ENCODE measurements at regions not wholly inside any gene's neighbourhood (a gene's known extent, or its start where the extent isn't known, plus 50 kb on each side); places are given as distances from the start of the nearest gene placed in this dataset.

GRCh38 chrX:150226223-150226965 is 136.7 kb upstream of the MAMLD1 start:
- Mint-ChIP-seq H3K4me1 (ENCODE audit: low read depth, unreplicated experiment) (no peaks in the 10 kb centered on the region), H3K27ac (ENCODE audit: unreplicated experiment) (no peak overlapping the region), H3K36me3 (ENCODE audit: insufficient read depth, unreplicated experiment) (no peaks in the 10 kb centered on the region), H3K27me3 (ENCODE audit: unreplicated experiment) (peaks cover 61% of the 10 kb centered on the region), H3K9me3 (ENCODE audit: low read depth, unreplicated experiment) (no peaks in the 10 kb centered on the region), H3K4me3 (ENCODE audit: low read depth, unreplicated experiment) (no peak overlapping the region)
- BruUV-seq (replicated peaks), result no TSS peak
- CTCF ChIA-PET, result no interaction called here
- no peak for DNase-seq
- intact Hi-C loops (cut with micrococcal nuclease; ENCODE audit: unreplicated experiment), result no loop called here
- TF ChIP-seq CTCF (IDR thresholded peaks at IDR 0.05; ENCODE audit: unreplicated experiment), result no peak

DNA sequence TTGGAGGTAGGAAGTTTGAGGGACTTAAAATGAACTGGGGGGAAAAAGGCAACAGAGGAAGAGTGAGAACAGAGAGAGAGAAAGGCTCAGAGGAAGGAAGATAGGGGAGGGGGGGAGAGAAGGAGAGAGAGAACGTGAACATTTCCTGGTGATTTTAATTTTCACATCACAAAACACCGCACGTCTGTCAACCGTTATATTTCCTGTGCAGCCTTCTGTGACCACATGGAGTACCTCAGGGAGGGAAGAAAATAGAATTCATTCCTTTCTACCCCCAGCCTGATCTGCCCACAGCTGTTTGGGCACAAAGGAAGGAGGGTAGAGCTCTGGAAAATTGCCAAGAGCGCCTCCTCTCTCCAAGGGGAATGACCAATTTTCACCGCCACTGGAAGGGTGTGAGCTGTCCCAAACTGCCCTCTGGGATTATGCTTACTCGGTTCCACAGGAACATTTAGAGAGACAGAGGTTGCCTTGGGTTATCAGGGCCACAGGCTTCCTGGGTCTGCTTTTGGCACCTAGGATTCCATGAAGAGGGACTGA is 135.7 kb upstream of the MAMLD1 start:
- intact Hi-C loops (cut with micrococcal nuclease; ENCODE audit: unreplicated experiment), result no loop called here
- Mint-ChIP-seq H3K4me3 (ENCODE audit: low read depth, unreplicated experiment) (no peak overlapping the region), H3K27ac (ENCODE audit: unreplicated experiment) (no peak overlapping the region), H3K36me3 (ENCODE audit: insufficient read depth, unreplicated experiment) (no peaks in the 10 kb centered on the region), H3K27me3 (ENCODE audit: unreplicated experiment) (peaks cover 51% of the 10 kb centered on the region), H3K4me1 (ENCODE audit: low read depth, unreplicated experiment) (no peaks in the 10 kb centered on the region), H3K9me3 (ENCODE audit: low read depth, unreplicated experiment) (peaks cover 3% of the 10 kb centered on the region)
- DNase-seq, result no peak
- CTCF ChIA-PET, result no interaction called here
- BruUV-seq (replicated peaks), result no TSS peak
- no peak for TF ChIP-seq CTCF (IDR thresholded peaks at IDR 0.05; ENCODE audit: unreplicated experiment)

- intact Hi-C loops (cut with micrococcal nuclease; ENCODE audit: unreplicated experiment), result no loop called here
- BruUV-seq (replicated peaks), result no TSS peak
- peaks cover 45% of the 10 kb centered on the region for H3K27me3 Mint-ChIP-seq (ENCODE audit: unreplicated experiment)
- H3K9me3 Mint-ChIP-seq (ENCODE audit: low read depth, unreplicated experiment), result peaks cover 3% of the 10 kb centered on the region
- H3K27ac Mint-ChIP-seq (ENCODE audit: unreplicated experiment), result no peak overlapping the region
- CTCF ChIA-PET, result no interaction called here
- no peaks in the 10 kb centered on the region for H3K36me3 Mint-ChIP-seq (ENCODE audit: insufficient read depth, unreplicated experiment)
- DNase-seq, result no peak
- no peak for TF ChIP-seq CTCF (IDR thresholded peaks at IDR 0.05; ENCODE audit: unreplicated experiment)
- no peaks in the 10 kb centered on the region for H3K4me1 Mint-ChIP-seq (ENCODE audit: low read depth, unreplicated experiment)
- H3K4me3 Mint-ChIP-seq (ENCODE audit: low read depth, unreplicated experiment), result no peak overlapping the region
Measured at GRCh38 chrX:150227873-150228410, 135.2 kb upstream of the MAMLD1 start.

GRCh38 chrX:150228431-150228830 is 134.7 kb upstream of the MAMLD1 start:
- BruUV-seq (replicated peaks), result no TSS peak
- intact Hi-C loops (cut with micrococcal nuclease; ENCODE audit: unreplicated experiment), result no loop called here
- H3K4me3 Mint-ChIP-seq (ENCODE audit: low read depth, unreplicated experiment), result no peak overlapping the region
- H3K9me3 Mint-ChIP-seq (ENCODE audit: low read depth, unreplicated experiment), result peaks cover 3% of the 10 kb centered on the region
- CTCF ChIA-PET, result no interaction called here
- TF ChIP-seq CTCF (IDR thresholded peaks at IDR 0.05; ENCODE audit: unreplicated experiment), result no peak
- H3K27ac Mint-ChIP-seq (ENCODE audit: unreplicated experiment), result no peak overlapping the region
- no peaks in the 10 kb centered on the region for H3K4me1 Mint-ChIP-seq (ENCODE audit: low read depth, unreplicated experiment)
- no peaks in the 10 kb centered on the region for H3K36me3 Mint-ChIP-seq (ENCODE audit: insufficient read depth, unreplicated experiment)
- peaks cover 41% of the 10 kb centered on the region for H3K27me3 Mint-ChIP-seq (ENCODE audit: unreplicated experiment)
- no peak for DNase-seq
